H9 (cell line): ENCODE measurements at regions not wholly inside any gene's neighbourhood (a gene's known extent, or its start where the extent isn't known, plus 50 kb on each side); places are given as distances from the start of the nearest gene placed in this dataset.

Experiments
- DNase-seq: peaks from one replicate; pipeline ENCODE4 v3.0.0-alpha.2; 2017
- H2AFZ ChIP-seq: one replicate; pipeline ENCODE4 v1.6.1; 2013; ENCODE audit warnings: mild to moderate bottlenecking, low read length, control low read depth, moderate library complexity
- H2AK5ac ChIP-seq: 2 replicates; pipeline ENCODE4 v1.6.1; 2013; ENCODE audit warnings: low read length, control low read depth, mixed read lengths; ENCODE audit not compliant: insufficient read length
- H2BK120ac ChIP-seq: one replicate; pipeline ENCODE4 v1.6.1; 2013; ENCODE audit warnings: low read depth, mild to moderate bottlenecking, low read length, control low read depth, inconsistent platforms; ENCODE audit not compliant: poor library complexity, severe bottlenecking
- H2BK12ac ChIP-seq: 2 replicates; pipeline ENCODE4 v1.6.1; 2013; ENCODE audit warnings: low read length, control low read depth, mixed read lengths, low read depth; ENCODE audit not compliant: insufficient read length
- H2BK15ac ChIP-seq: 2 replicates; pipeline ENCODE4 v1.6.1; 2013; ENCODE audit warnings: low read depth, low read length, control low read depth
- H2BK20ac ChIP-seq: one replicate; pipeline ENCODE4 v1.6.1; 2013; ENCODE audit warnings: low read depth, mild to moderate bottlenecking, low read length, control low read depth, inconsistent platforms; ENCODE audit not compliant: poor library complexity, severe bottlenecking
- H2BK5ac ChIP-seq: 2 replicates; pipeline ENCODE4 v1.6.1; 2013; ENCODE audit warnings: low read length, control low read depth, mixed read lengths; ENCODE audit not compliant: insufficient read length
- H3K14ac ChIP-seq: 2 replicates; pipeline ENCODE4 v1.6.1; 2013; ENCODE audit warnings: low read length, control low read depth; ENCODE audit not compliant: insufficient read depth
- H3K18ac ChIP-seq: 2 replicates; pipeline ENCODE4 v1.6.1; 2013; ENCODE audit warnings: low read depth, mild to moderate bottlenecking, mixed read lengths, low read length, control low read depth; ENCODE audit not compliant: insufficient read length
- H3K23ac ChIP-seq: 2 replicates; pipeline ENCODE4 v1.6.1; 2013; ENCODE audit warnings: low read length, control low read depth, mixed read lengths, low read depth; ENCODE audit not compliant: insufficient read length
- H3K23me2 ChIP-seq: 2 replicates; pipeline ENCODE4 v1.6.1; 2013; ENCODE audit warnings: low read depth, mild to moderate bottlenecking, mixed read lengths, low read length, control low read depth; ENCODE audit not compliant: insufficient read length, poor library complexity, severe bottlenecking
- H3K27ac ChIP-seq: 2 replicates; pipeline ENCODE4 v1.5.1; 2013; ENCODE audit warnings: low read length, control low read depth, mixed read lengths, low read depth; ENCODE audit not compliant: insufficient read length
- H3K27me3 ChIP-seq: 2 replicates; pipeline ENCODE4 v1.6.1; 2013; ENCODE audit warnings: low read length, control low read depth, inconsistent platforms; ENCODE audit not compliant: insufficient read depth
- H3K4ac ChIP-seq: 2 replicates; pipeline ENCODE4 v1.6.1; 2013; ENCODE audit warnings: low read depth, mild to moderate bottlenecking, control low read depth, inconsistent platforms, low read length, moderate library complexity
- H3K4me1 ChIP-seq: 2 replicates; pipeline ENCODE4 v1.6.1; 2013; ENCODE audit warnings: low read length, control low read depth, inconsistent platforms; ENCODE audit not compliant: insufficient read depth
- H3K4me2 ChIP-seq: 2 replicates; pipeline ENCODE4 v1.6.1; 2013; ENCODE audit warnings: low read length, control low read depth, mixed read lengths; ENCODE audit not compliant: insufficient read length, insufficient read depth
- H3K56ac ChIP-seq: 2 replicates; pipeline ENCODE4 v1.6.1; 2013; ENCODE audit warnings: low read depth, mild to moderate bottlenecking, mixed read lengths, low read length, control low read depth; ENCODE audit not compliant: insufficient read length
- H3K79me1 ChIP-seq: 2 replicates; pipeline ENCODE4 v1.6.1; 2013; ENCODE audit warnings: low read depth, mild to moderate bottlenecking, moderate library complexity, low read length, control low read depth, inconsistent platforms; ENCODE audit not compliant: insufficient read depth, poor library complexity, severe bottlenecking
- H3K79me2 ChIP-seq: 2 replicates; pipeline ENCODE4 v1.6.1; 2013; ENCODE audit warnings: low read length, control low read depth, inconsistent platforms; ENCODE audit not compliant: insufficient read depth
- H3K9ac ChIP-seq: 2 replicates; pipeline ENCODE4 v1.6.1; 2013; ENCODE audit warnings: low read length, control low read depth, mixed read lengths; ENCODE audit not compliant: insufficient read length; ENCODE audit errors: extremely low read depth
- H3K9me3 ChIP-seq: one replicate; pipeline ENCODE4 v1.6.1; 2013; ENCODE audit warnings: low read depth, low read length, inconsistent platforms; ENCODE audit not compliant: control insufficient read depth
- H3T11ph ChIP-seq: one replicate; pipeline ENCODE4 v1.6.1; 2013; ENCODE audit warnings: mild to moderate bottlenecking, low read length, control low read depth, inconsistent platforms
- H4K20me1 ChIP-seq: one replicate; pipeline ENCODE4 v1.6.1; 2013; ENCODE audit not compliant: control insufficient read depth, insufficient read length, insufficient read depth
- H4K5ac ChIP-seq: 2 replicates; pipeline ENCODE4 v1.6.1; 2013; ENCODE audit warnings: low read depth, mild to moderate bottlenecking, mixed read lengths, low read length, control low read depth; ENCODE audit not compliant: insufficient read length
- H4K8ac ChIP-seq: replicated peaks from 2 replicates; pipeline ENCODE4 v1.6.1; 2013; ENCODE audit warnings: low read length, control low read depth, mixed read lengths, low read depth; ENCODE audit not compliant: insufficient read length
- H4K91ac ChIP-seq: 2 replicates; pipeline ENCODE4 v1.6.1; 2013; ENCODE audit warnings: low read depth, mild to moderate bottlenecking, moderate library complexity, mixed read lengths, low read length, control low read depth; ENCODE audit not compliant: insufficient read length
- H3K27ac Mint-ChIP-seq, 3 experiments: 2 replicates in 2 of 3; 3 replicates in 1 of 3; pipeline ENCODE4 v1.8.0; 2020 to 2021; ENCODE audit warnings: mixed read lengths in 3 of 3, mild to moderate bottlenecking in 1 of 3, moderate library complexity in 1 of 3
- H3K27me3 Mint-ChIP-seq: 2 replicates; pipeline ENCODE4 v1.8.0; 2021; ENCODE audit warnings: low read depth, mild to moderate bottlenecking, moderate library complexity, mixed read lengths
- H3K36me3 Mint-ChIP-seq, 3 experiments: 2 replicates in 2 of 3; 3 replicates in 1 of 3; pipeline ENCODE4 v1.8.0; 2020 to 2021; ENCODE audit warnings: low read depth in 3 of 3, mixed read lengths in 3 of 3; ENCODE audit not compliant: insufficient read depth in 1 of 3
- H3K4me1 Mint-ChIP-seq, 2 experiments: 2 replicates each; pipeline ENCODE4 v1.8.0; 2020; ENCODE audit warnings: mixed read lengths in 2 of 2
- H3K4me3 Mint-ChIP-seq, 2 experiments: 2 replicates in 1 of 2; 3 replicates in 1 of 2; pipeline ENCODE4 v1.8.0; 2020 to 2021; ENCODE audit warnings: mild to moderate bottlenecking in 2 of 2, mixed read lengths in 2 of 2, moderate library complexity in 1 of 2
- H3K9me3 Mint-ChIP-seq, 2 experiments: 2 replicates in 1 of 2; 3 replicates in 1 of 2; pipeline ENCODE4 v1.8.0; 2020; ENCODE audit warnings: mild to moderate bottlenecking in 2 of 2, mixed read lengths in 2 of 2, moderate library complexity in 1 of 2
- CTCF ChIP-seq: fragments of 200-600 bp; sonication (generic); conservative IDR thresholded peaks from 3 replicates; pipeline ENCODE4 v1.8.0; 2021; ENCODE audit warnings: antibody characterized with exemption, mild to moderate bottlenecking
- WGBS: extraction: QIAGEN DNeasy Blood & Tissue Kit; methylation state at CpG from one replicate; pipeline ENCODE4 v1.1.7; 2013; ENCODE audit warnings: missing lambda C conversion rate, low lambda C conversion rate, mixed read lengths; ENCODE audit not compliant: insufficient read length; ENCODE audit errors: extremely low coverage; 5-methylcytosine and 5-hydroxymethylcytosine counted together

GRCh38 chr1:222938986-222939385 is 124.1 kb downstream of the DISP1 start:
- Mint-ChIP-seq H3K9me3 (no peaks in the 10 kb centered on the region), H3K36me3 (peaks cover 0 to 9% (median 3%) of the 10 kb centered on the region in 3 experiments; a peak in 3 of 7 replicates), H3K27ac (no peak overlapping the region), H3K27me3 (no peaks in the 10 kb centered on the region; the same call in 1 of the 2 replicates), H3K4me3 (no peak overlapping the region), H3K4me1 (peaks cover 0 to 18% of the 10 kb centered on the region in 2 experiments; a peak in 3 of 4 replicates)
- Histone ChIP-seq H4K8ac (no peak overlapping the region), H3K4ac (no peak overlapping the region), H2AK5ac (no peak overlapping the region), H3T11ph (no peak overlapping the region), H3K79me1 (no peaks in the 10 kb centered on the region), H3K14ac (no peak overlapping the region), H2AFZ (no peak overlapping the region), H3K23me2 (no peaks in the 10 kb centered on the region), H2BK120ac (no peak overlapping the region), H3K23ac (no peak overlapping the region), H3K9ac (no peak overlapping the region), H3K56ac (no peak overlapping the region), H3K4me1 (no peaks in the 10 kb centered on the region), H3K18ac (no peak overlapping the region), H4K91ac (no peak overlapping the region), H3K27ac (no peak overlapping the region), H2BK15ac (no peak overlapping the region), H4K5ac (no peak overlapping the region), H2BK12ac (no peak overlapping the region), H3K4me2 (no peak overlapping the region), H2BK20ac (no peak overlapping the region), H3K79me2 (no peaks in the 10 kb centered on the region), H4K20me1 (no peaks in the 10 kb centered on the region), H2BK5ac (no peak overlapping the region), H3K9me3 (no peaks in the 10 kb centered on the region), H3K27me3 (no peaks in the 10 kb centered on the region)
- DNase-seq: no peak
- no CpG with 5 or more reads among the region's 1 CpG for WGBS
- no peak for TF ChIP-seq CTCF
